Fibroblast of villous mesenchyme (primary cell): ENCODE measurements at regions not wholly inside any gene's neighbourhood (a gene's known extent, or its start where the extent isn't known, plus 50 kb on each side); places are given as distances from the start of the nearest gene placed in this dataset.

Experiments
- DNase-seq: peaks from one replicate; pipeline ENCODE4 v3.0.0-alpha.2; 2010; ENCODE audit warnings: low read depth
- H3K4me3 ChIP-seq: 2 replicates; pipeline ENCODE4 v1.5.1; 2011; ENCODE audit warnings: low read depth, mild to moderate bottlenecking, low read length
- CTCF ChIP-seq: IDR thresholded peaks from 2 replicates; pipeline ENCODE4 v1.5.1; 2012; ENCODE audit warnings: low read depth, mild to moderate bottlenecking, low read length; ENCODE audit not compliant: insufficient read depth

- H3K4me3 ChIP-seq: no peak overlapping the region
- TF ChIP-seq CTCF: no peak
- peak; percentile 89 for DNase-seq
These were observed 71.9 kb upstream of the RANBP3L start for GRCh38 chr5:36373527-36374086.

GRCh38 chr5:36374266-36374862 lies 72.7 kb upstream of the RANBP3L start:
- H3K4me3 ChIP-seq: no peak overlapping the region
- no peak for TF ChIP-seq CTCF
- DNase-seq: peak; percentile 82

- DNase-seq: no peak
- no peak overlapping the region for H3K4me3 ChIP-seq
- no peak for TF ChIP-seq CTCF
These were observed 75.5 kb upstream of the RANBP3L start for GRCh38 chr5:36377192-36377591.

- TF ChIP-seq CTCF: no peak
- no peak overlapping the region for H3K4me3 ChIP-seq
- DNase-seq: no peak
These were observed 76.8 kb upstream of the RANBP3L start for GRCh38 chr5:36378551-36378950.

- no peak for TF ChIP-seq CTCF
- no peak overlapping the region for H3K4me3 ChIP-seq
- DNase-seq: no peak
These were observed 81.2 kb upstream of the RANBP3L start for GRCh38 chr5:36382890-36383289.

- TF ChIP-seq CTCF: no peak
- no peak overlapping the region for H3K4me3 ChIP-seq
- no peak for DNase-seq
These were observed 82.2 kb upstream of the RANBP3L start for GRCh38 chr5:36383942-36384341.

- H3K4me3 ChIP-seq: no peak overlapping the region
- TF ChIP-seq CTCF: no peak
- no peak for DNase-seq
These were observed 83.1 kb upstream of the RANBP3L start for GRCh38 chr5:36384845-36385244.
